Loucy (cell line): ENCODE measurements at regions not wholly inside any gene's neighbourhood (a gene's known extent, or its start where the extent isn't known, plus 50 kb on each side); places are given as distances from the start of the nearest gene placed in this dataset.

Experiments
- H2AFZ ChIP-seq: fragments of 200-600 bp; sonication (generic); 2 replicates; pipeline ENCODE4 v1.6.0; 2016; ENCODE audit warnings: antibody characterized with exemption, mild to moderate bottlenecking, low read length, moderate library complexity
- H3F3A ChIP-seq: fragments of 200-600 bp; 2 replicates; pipeline ENCODE4 v1.6.0; 2016; ENCODE audit warnings: antibody characterized with exemption, low read depth, mild to moderate bottlenecking
- H3K27me3 ChIP-seq: fragments of 200-600 bp; sonication (generic); 2 replicates; pipeline ENCODE4 v1.6.1; 2014; ENCODE audit warnings: low read length, mild to moderate bottlenecking; ENCODE audit not compliant: insufficient read depth, poor library complexity, severe bottlenecking
- H3K36me3 ChIP-seq: fragments of 200-600 bp; sonication (generic); 2 replicates; pipeline ENCODE4 v1.6.1; 2016; ENCODE audit warnings: low read length; ENCODE audit not compliant: insufficient read depth
- H3K4me1 ChIP-seq: fragments of 200-600 bp; sonication (generic); 2 replicates; pipeline ENCODE4 v1.5.1; 2014; ENCODE audit warnings: low read length, mild to moderate bottlenecking; ENCODE audit not compliant: insufficient read depth, poor library complexity, severe bottlenecking
- H3K4me2 ChIP-seq: fragments of 200-600 bp; sonication (generic); 2 replicates; pipeline ENCODE4 v1.6.0; 2014; ENCODE audit warnings: antibody characterized with exemption, low read length, low read depth, mild to moderate bottlenecking; ENCODE audit not compliant: poor library complexity, severe bottlenecking
- H3K4me3 ChIP-seq: fragments of 200-600 bp; sonication (generic); 2 replicates; pipeline ENCODE4 v1.5.1; 2014; ENCODE audit warnings: low read length, mild to moderate bottlenecking, mixed read lengths; ENCODE audit not compliant: poor library complexity, severe bottlenecking
- H3K79me2 ChIP-seq: fragments of 200-600 bp; sonication (generic); 2 replicates; pipeline ENCODE4 v1.6.1; 2014; ENCODE audit warnings: low read length; ENCODE audit not compliant: insufficient read depth
- H3K9ac ChIP-seq: fragments of 200-600 bp; sonication (generic); 2 replicates; pipeline ENCODE4 v1.6.0; 2014; ENCODE audit warnings: mild to moderate bottlenecking, low read depth, low read length, moderate library complexity; ENCODE audit not compliant: poor library complexity, severe bottlenecking
- H3K9me2 ChIP-seq: fragments of 200-600 bp; sonication (generic); replicated peaks from 2 replicates; pipeline ENCODE4 v1.6.1; 2016; ENCODE audit warnings: low read depth, low read length, mixed read lengths
- H3K9me3 ChIP-seq: fragments of 200-600 bp; sonication (generic); 2 replicates; pipeline ENCODE4 v1.6.1; 2014; ENCODE audit warnings: mild to moderate bottlenecking, antibody characterized with exemption, low read length, low read depth; ENCODE audit not compliant: insufficient read depth
- H4K20me1 ChIP-seq: fragments of 200-600 bp; sonication (generic); 2 replicates; pipeline ENCODE4 v1.6.0; 2014; ENCODE audit warnings: antibody characterized with exemption, low read length, mild to moderate bottlenecking; ENCODE audit not compliant: insufficient read depth, poor library complexity, severe bottlenecking
- CTCF ChIP-seq: fragments of 200-600 bp; sonication (generic); conservative IDR thresholded peaks from 2 replicates; pipeline ENCODE4 v1.5.1; 2014; ENCODE audit warnings: mild to moderate bottlenecking, antibody characterized with exemption, low read length
- EZH2phosphoT487 ChIP-seq: fragments of 200-600 bp; IDR thresholded peaks from 2 replicates; pipeline ENCODE4 v1.6.1; 2018; ENCODE audit warnings: antibody characterized with exemption, mild to moderate bottlenecking, moderate library complexity, borderline replicate concordance

GRCh38 chr20:59519707-59520014 is 84.7 kb upstream of the PHACTR3 start:
- Histone ChIP-seq H3K36me3 (no peaks in the 10 kb centered on the region), H2AFZ (no peak overlapping the region), H3K27me3 (no peaks in the 10 kb centered on the region), H3K9ac (no peak overlapping the region), H3K79me2 (no peaks in the 10 kb centered on the region), H3K4me3 (no peak overlapping the region), H4K20me1 (no peaks in the 10 kb centered on the region), H3K4me2 (no peak overlapping the region), H3K9me2 (no peaks in the 10 kb centered on the region), H3K9me3 (no peaks in the 10 kb centered on the region), H3K4me1 (no peaks in the 10 kb centered on the region), H3F3A (no peaks in the 10 kb centered on the region)
- no peak for TF ChIP-seq EZH2phosphoT487
- no peak for TF ChIP-seq CTCF

GRCh38 chr20:59520814-59521213 is 83.5 kb upstream of the PHACTR3 start:
- TF ChIP-seq CTCF = no peak
- TF ChIP-seq EZH2phosphoT487 = no peak
- H3K4me3 ChIP-seq = no peak overlapping the region
- no peak overlapping the region for H3K9ac ChIP-seq
- no peaks in the 10 kb centered on the region for H3K27me3 ChIP-seq
- no peaks in the 10 kb centered on the region for H3K36me3 ChIP-seq
- no peak overlapping the region for H3K4me2 ChIP-seq
- H4K20me1 ChIP-seq = no peaks in the 10 kb centered on the region
- H3K9me2 ChIP-seq = no peaks in the 10 kb centered on the region
- no peaks in the 10 kb centered on the region for H3K9me3 ChIP-seq
- H3K79me2 ChIP-seq = no peaks in the 10 kb centered on the region
- no peaks in the 10 kb centered on the region for H3K4me1 ChIP-seq
- H2AFZ ChIP-seq = no peak overlapping the region
- H3F3A ChIP-seq = no peaks in the 10 kb centered on the region

GRCh38 chr20:59525500-59526241 is 78.7 kb upstream of the PHACTR3 start:
- H3K36me3 ChIP-seq = no peaks in the 10 kb centered on the region
- H2AFZ ChIP-seq = 0 out of 2 replicates have a peak overlapping the region, but pooled peaks have one; percentile 37
- H3K79me2 ChIP-seq = no peaks in the 10 kb centered on the region
- peak overlapping the region; percentile 35 for H3K4me2 ChIP-seq
- H3K9me3 ChIP-seq = no peaks in the 10 kb centered on the region
- no peaks in the 10 kb centered on the region for H3F3A ChIP-seq
- no peaks in the 10 kb centered on the region for H3K4me1 ChIP-seq
- no peak overlapping the region for H3K4me3 ChIP-seq
- H3K9ac ChIP-seq = no peak overlapping the region
- no peaks in the 10 kb centered on the region for H3K27me3 ChIP-seq
- H4K20me1 ChIP-seq = no peaks in the 10 kb centered on the region
- no peak for TF ChIP-seq EZH2phosphoT487
- peak; percentile 90 for TF ChIP-seq CTCF
- no peaks in the 10 kb centered on the region for H3K9me2 ChIP-seq
